Left renal pelvis (tissue), 4 donors: ENCODE measurements at regions not wholly inside any gene's neighbourhood (a gene's known extent, or its start where the extent isn't known, plus 50 kb on each side); places are given as distances from the start of the nearest gene placed in this dataset.
A peak's percentile ranks its signal among the peaks of the same experiment; 100 is the strongest.
"Not testable (repeated sequence)": the region's sequence is repeated elsewhere in the genome, so short reads cannot be mapped to it uniquely, and the experiment has no call there.

ENCODE experiments used
- DNase-seq, 4 donors: peaks; one replicate each; pipeline ENCODE4 v3.0.0-alpha.2; 2013; ENCODE audit warnings: low read depth in 4 of 4, low spot score in 3 of 4

- not testable (repeated sequence) for DNase-seq
These were observed 965.8 kb upstream of the DEFB115 start for GRCh38 chr20:30291686-30292085.

- DNase-seq: not testable (repeated sequence)
These were observed 962.1 kb upstream of the DEFB115 start for GRCh38 chr20:30295396-30295795.

GRCh38 chr20:30295967-30296366 is 961.5 kb upstream of the DEFB115 start:
- DNase-seq: not testable (repeated sequence)

GRCh38 chr20:30297878-30298595 is 959.4 kb upstream of the DEFB115 start:
- DNase-seq: not testable (repeated sequence)

- DNase-seq: not testable (repeated sequence)
These were observed 957.2 kb upstream of the DEFB115 start for GRCh38 chr20:30300220-30300642.

GRCh38 chr20:30302786-30303185 is 954.7 kb upstream of the DEFB115 start:
- DNase-seq: not testable (repeated sequence)

- DNase-seq: not testable (repeated sequence)
These were observed 947.5 kb upstream of the DEFB115 start for GRCh38 chr20:30309938-30310337.

- not testable (repeated sequence) for DNase-seq
These were observed 947.1 kb upstream of the DEFB115 start for GRCh38 chr20:30310385-30310784.

GRCh38 chr20:30312220-30312619 is 945.2 kb upstream of the DEFB115 start:
- DNase-seq: not testable (repeated sequence)

GRCh38 chr20:30313660-30314059 is 943.8 kb upstream of the DEFB115 start:
- DNase-seq: not testable (repeated sequence)

- DNase-seq: not testable (repeated sequence)
These were observed 941.4 kb upstream of the DEFB115 start for GRCh38 chr20:30316063-30316462.

- not testable (repeated sequence) for DNase-seq
These were observed 940.7 kb upstream of the DEFB115 start for GRCh38 chr20:30316532-30317299.

GRCh38 chr20:30333744-30334143 is 923.7 kb upstream of the DEFB115 start:
- DNase-seq: not testable (repeated sequence)

- not testable (repeated sequence) for DNase-seq
These were observed 919.9 kb upstream of the DEFB115 start for GRCh38 chr20:30337556-30337955.

GRCh38 chr20:30348932-30349331 is 908.5 kb upstream of the DEFB115 start:
- peak in 3 of 4 donors; percentile 0 to 24 (median 18) for DNase-seq

GRCh38 chr20:30356854-30357467 is 900.5 kb upstream of the DEFB115 start:
- not testable (repeated sequence) for DNase-seq

GRCh38 chr20:30361756-30362155 is 895.7 kb upstream of the DEFB115 start:
- not testable (repeated sequence) for DNase-seq

- not testable (repeated sequence) for DNase-seq
These were observed 881.1 kb upstream of the DEFB115 start for GRCh38 chr20:30376430-30376766.

GRCh38 chr20:30376767-30377658 is 880.5 kb upstream of the DEFB115 start:
- DNase-seq: peak; percentile 60 to 77 (median 68)

- DNase-seq: not testable (repeated sequence)
These were observed 879.1 kb upstream of the DEFB115 start for GRCh38 chr20:30378317-30378716.
